ENCODE measurements at regions not wholly inside any gene's neighbourhood (a gene's known extent, or its start where the extent isn't known, plus 50 kb on each side); places are given as distances from the start of the nearest gene placed in this dataset.

DNA sequence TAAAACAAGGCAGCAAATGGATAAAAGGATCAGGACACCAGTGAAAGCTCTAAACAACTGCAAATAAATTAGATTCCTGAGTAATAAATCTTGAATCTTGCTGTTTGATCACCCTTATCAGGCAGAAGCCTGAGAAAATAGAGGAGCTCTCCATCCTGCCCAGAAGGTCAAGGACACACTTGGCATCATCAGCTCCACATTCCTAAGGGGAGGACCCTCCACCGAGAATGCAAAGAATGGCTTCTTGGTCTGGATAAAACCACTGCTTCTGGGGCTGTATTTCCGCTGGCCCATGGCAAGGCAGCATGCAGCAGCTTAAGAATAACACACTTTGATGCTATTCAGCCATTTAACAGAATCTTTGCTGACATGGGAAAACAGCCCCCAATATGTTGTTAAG lies 108.9 kb upstream of the TSC22D2 start:
- TF ChIP-seq, protein P1, sequence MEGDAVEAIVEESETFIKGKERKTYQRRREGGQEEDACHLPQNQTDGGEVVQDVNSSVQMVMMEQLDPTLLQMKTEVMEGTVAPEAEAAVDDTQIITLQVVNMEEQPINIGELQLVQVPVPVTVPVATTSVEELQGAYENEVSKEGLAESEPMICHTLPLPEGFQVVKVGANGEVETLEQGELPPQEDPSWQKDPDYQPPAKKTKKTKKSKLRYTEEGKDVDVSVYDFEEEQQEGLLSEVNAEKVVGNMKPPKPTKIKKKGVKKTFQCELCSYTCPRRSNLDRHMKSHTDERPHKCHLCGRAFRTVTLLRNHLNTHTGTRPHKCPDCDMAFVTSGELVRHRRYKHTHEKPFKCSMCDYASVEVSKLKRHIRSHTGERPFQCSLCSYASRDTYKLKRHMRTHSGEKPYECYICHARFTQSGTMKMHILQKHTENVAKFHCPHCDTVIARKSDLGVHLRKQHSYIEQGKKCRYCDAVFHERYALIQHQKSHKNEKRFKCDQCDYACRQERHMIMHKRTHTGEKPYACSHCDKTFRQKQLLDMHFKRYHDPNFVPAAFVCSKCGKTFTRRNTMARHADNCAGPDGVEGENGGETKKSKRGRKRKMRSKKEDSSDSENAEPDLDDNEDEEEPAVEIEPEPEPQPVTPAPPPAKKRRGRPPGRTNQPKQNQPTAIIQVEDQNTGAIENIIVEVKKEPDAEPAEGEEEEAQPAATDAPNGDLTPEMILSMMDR (IDR thresholded peaks at IDR 0.05), result no peak

DNA sequence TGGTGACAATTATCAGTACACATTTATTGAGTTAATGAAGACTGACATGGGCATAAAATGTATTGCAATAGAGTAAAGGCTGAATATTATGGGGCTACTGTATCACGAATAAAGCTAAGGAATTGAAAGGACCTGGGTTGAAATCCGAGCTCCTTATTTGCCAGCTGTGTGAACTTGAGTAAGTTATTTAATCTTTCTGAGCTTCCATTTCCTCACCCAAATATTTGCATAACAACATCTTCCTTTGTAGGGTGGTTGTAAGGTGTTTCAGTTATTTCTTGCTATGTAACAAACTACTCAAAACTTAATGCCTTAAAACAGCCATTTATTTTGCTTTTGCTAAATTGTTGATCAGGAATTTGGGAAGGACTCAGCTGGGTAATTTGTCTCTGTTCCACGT lies 111.1 kb upstream of the TSC22D2 start:
- TF ChIP-seq, protein P1 (IDR thresholded peaks at IDR 0.05), result no peak

DNA sequence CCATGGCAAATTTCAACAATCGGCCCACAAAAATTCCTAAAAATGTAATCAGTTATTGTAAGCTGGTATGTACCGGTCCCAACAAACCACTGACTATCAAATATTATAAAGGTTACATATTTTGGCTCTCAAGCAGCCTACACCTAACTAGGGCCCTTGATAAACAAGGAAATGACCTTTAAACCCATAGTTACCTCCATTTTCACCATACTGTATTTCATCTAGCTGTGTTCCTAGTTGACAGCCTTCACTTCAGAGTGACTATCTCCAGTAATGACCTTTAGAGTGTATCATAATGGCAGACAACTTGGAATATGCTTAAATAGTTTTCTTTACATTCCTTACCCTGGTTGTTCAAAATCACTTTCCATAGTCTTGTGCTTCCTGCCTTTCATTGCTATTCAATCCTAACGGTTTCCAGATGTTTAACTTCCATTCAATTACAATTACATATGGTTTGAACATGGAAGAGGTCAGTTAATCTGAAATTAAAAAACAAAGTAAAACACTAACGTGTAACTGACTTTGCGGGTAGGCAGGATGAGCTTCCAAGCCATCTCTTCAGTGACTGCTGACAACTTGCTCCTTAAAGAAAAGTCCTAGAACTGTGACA lies 111.9 kb upstream of the TSC22D2 start:
- TF ChIP-seq, protein P1 (IDR thresholded peaks at IDR 0.05), result no peak

DNA sequence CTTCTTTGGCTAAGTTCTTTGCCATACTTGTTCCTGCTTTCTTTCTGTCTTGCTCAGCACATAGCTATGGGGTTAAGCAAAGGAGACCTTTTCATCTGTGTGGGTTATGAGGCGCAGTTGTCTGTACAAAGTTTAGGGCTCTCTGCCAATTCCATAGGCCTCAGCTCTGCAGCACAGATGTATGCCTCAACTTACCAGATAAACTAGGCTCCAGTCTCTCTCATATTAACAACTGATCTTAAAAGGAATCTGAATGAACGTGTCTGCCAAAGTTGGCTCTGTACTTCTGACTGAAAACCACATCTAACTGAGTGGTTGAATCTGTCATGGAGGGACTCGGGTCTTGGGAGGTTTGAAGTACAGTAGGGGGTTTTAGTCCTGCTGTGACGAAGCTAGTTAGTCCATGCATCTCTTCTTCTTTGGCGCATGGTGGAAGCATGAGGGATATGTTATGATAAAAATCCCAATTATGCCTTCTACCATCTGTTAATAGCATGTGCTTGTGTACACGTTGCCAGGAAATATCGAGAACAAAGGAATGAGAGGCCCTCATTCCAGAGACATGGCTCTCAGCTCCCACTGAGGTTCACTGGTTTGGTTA lies 114.6 kb upstream of the TSC22D2 start:
- TF ChIP-seq, protein P1 (IDR thresholded peaks at IDR 0.05), result no peak

DNA sequence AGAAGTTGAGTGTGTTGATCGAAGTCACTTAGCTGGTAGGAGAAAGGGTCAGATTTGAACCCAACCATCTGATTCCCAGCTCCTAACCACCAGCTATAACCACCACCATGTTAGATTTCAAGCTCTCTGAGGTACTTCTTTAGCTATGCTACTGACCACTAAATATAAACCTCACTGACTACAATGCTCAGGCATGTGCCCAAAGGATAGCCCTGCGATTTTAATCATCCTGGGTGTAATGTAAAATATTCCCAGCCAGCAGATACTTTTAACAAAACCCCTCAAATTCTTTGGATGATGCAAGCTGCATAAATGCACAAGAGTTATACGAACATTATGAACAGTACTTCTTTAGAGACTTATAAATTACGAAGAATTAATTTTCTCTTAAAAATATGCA lies 115.2 kb upstream of the TSC22D2 start:
- TF ChIP-seq, protein P1 (IDR thresholded peaks at IDR 0.05), result no peak

DNA sequence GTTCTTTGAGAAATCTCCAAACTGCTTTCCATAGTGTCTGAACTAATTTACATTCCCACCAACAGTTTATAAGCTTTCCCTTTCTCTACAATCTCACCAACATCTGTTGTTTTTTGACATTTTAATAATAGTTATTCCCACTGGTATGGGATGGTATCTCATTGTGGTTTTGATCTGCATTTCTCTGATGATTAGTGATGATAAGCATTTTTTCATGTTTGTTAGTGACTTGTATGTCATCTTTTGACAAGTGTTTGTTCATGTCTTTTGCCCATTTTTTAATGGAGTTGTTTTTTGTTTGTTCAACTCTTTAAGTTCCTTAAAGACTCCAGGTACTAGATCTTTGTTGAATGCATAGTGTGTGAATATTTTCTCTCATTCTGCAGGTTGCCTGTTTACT lies 116.6 kb upstream of the TSC22D2 start:
- TF ChIP-seq, protein P1 (IDR thresholded peaks at IDR 0.05), result no peak

DNA sequence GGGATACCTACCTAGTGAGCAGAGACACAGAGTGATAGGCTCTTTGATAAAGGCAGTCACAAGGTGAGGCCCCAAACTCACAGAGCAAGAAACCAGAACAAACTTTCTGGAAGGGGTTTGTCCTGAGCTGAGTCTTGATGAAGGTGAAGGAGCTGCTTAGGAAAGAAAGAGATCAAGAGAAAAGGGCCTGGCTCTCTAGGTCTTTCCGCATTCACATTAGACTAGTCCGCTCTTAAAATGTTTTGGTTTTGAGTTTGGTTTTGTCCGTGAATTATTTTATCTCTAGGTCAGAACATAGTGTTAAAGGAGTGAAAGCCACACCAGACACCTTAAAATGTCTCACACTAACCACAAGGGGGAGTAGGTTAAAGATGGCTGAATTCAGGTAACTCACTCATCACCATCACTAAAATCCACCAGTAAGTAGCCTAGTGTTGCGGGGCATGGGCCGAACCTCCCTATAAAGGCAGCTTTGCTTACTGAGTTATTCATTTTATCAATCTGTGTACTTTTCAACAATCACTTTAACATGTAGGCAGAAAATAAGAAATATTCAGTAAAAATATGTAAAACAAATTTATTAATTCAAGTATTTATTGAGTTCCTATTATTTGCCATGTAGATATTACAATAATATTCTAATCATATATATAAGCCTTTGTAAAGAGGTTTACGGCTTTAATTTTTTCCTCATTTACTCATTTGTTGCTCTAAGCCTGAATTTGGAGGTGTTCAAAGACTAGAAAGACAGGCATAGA lies 121.5 kb upstream of the TSC22D2 start:
- TF ChIP-seq, protein P1 (IDR thresholded peaks at IDR 0.05), result peak; percentile 70

All from LNCAP (cell line).